ENCODE measurements at regions not wholly inside any gene's neighbourhood (a gene's known extent, or its start where the extent isn't known, plus 50 kb on each side); places are given as distances from the start of the nearest gene placed in this dataset.

DNA sequence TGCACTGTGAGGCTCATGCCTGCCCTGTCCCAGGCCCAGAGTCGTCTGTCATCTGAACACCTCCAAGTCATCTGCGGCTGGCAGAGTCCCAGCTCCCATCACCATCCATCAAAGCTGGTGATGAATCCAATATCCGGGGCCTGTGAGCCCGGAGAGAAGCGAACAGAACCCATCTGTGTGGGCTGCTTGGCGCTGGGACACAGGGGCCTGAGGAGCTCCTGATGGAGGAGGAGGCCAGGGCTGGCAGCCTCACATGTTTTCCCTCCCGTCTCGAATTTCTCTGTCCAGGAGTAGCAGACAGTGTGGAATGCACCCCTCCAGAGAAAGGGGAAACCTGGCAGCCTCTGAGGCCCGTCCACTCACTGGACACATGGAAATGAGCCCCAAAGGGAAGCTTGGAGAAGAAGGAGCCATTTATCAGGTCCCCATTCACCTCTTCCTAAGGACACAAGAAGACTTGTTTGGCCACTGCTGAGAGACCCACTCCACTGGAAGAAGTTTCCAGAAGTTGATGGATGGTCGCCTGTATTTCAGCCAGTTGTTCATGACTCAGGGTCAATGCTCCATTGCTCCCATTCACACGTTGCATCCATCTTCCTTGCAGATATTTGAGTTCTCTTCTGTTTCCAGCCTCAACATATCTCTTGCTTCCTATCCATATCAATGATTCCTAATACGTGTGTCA is 307.5 kb upstream of the SULF2 start:
- DNase-seq (ENCODE audit: low spot score) = no peak

DNA sequence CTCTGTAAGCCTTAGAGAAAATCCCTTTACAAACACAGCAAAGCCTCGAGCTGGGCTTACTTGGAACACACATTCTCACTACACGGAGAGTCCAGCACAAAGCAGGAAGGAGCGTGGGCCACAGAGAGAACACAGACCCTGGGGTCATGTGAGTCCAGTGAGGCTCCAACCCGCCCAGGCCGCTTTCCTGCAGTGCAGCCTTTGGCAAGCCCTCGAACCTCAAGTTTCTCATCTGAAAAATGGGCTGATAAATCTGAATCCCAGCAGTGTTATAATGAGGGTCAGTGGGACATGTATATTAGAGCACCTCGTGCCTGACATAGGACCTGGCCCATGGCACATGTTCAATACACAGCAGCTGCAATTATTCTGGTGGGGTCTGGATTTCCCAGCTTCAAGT is 305.5 kb upstream of the SULF2 start:
- no peak for DNase-seq (ENCODE audit: low spot score)

DNA sequence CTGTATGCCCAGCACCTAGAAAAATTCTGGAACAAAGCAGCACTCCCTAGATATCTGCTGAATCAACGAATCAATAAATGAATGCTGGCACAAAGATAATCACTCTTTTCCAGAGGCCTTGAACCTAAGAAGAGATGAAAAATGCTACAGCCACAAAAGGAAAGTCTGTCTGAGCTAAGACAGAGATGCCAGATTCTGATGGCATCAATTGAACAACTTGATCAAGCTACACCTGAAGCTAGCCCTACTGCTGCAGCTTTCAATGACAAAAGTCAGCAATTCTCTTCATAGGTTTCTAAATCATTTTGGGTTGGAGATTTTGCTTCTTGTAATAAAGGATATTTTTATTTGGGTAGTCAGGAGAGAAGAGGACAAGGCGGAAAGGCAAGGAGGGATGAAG is 305.0 kb upstream of the SULF2 start:
- no peak for DNase-seq (ENCODE audit: low spot score)

DNA sequence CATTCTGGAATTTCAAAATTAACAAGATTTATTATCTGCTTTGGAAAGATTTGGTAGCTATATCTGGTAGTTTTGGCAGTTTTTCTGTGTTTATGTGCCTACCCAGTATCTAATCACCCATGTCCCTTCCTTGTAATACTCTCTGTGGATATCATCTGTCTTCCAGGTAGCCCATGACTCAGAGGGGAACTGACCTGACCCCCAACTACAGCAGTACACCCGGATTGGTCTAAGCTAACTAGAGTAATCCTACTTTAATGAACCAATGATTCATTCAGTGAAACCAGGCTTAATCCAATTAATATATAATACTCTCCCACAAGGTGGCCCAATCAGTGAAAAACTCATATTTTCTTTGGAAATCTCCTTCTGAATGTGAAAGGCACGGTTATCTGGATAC is 295.3 kb upstream of the SULF2 start:
- no peak for DNase-seq (ENCODE audit: low spot score)

DNA sequence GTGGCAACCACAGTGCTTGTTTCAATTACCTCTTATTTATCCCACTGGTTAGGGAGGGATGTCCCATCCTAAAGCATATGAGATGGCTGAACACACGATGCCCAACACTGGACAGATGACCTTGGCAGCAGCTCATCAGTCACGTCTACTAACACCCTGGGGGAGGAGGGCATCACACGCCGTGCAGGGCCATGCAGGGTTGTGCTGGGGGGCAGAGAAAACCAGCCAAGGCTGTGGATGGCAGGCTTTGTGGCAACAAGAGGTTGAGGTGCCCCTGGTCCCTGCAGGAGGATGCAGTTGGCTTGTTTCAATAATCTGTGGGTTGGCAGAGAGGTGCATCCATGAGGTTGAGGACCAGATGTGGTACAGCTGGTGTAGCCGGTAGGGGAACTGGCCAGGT is 293.7 kb upstream of the SULF2 start:
- no peak for DNase-seq (ENCODE audit: low spot score)

DNA sequence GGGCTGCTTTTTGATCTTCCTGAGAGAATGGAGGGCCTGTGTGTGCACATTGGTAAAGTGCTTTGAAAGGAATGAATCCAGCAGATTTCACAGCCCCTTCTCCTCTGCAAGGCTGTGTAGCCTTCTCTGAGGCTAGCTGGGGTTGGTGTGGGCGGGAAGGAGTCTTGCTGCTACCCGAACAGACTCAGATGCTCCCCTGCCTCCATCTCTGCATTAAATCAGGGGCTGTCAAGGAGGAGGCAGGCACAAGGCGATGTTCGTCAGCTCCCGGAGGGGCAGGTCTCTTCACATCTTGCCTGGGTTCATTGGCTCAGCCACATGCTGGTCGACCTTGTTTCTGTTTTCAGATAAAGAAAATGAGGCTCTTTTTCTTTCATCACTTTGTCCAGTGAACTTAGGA is 291.5 kb upstream of the SULF2 start:
- no peak for DNase-seq (ENCODE audit: low spot score)

DNA sequence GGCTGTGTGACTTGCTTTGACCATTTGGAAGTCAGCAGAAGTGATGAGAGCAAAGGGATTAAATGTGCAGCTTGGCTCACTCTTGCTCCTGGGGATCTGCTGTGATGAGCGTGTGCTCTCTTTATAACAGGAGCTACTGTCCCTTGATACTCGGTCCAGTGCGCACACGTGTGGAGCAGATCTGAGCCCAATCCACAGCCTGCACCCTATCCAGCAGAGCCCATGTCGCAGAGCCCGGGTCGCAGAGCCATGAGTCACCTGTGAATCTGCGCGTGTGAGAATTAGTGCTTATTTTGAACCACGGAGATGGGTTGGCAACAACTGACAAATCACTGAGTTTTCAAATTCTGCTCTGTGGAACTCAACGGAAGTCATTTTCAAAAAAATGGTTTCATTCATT is 291.0 kb upstream of the SULF2 start:
- DNase-seq (ENCODE audit: low spot score) = no peak

DNA sequence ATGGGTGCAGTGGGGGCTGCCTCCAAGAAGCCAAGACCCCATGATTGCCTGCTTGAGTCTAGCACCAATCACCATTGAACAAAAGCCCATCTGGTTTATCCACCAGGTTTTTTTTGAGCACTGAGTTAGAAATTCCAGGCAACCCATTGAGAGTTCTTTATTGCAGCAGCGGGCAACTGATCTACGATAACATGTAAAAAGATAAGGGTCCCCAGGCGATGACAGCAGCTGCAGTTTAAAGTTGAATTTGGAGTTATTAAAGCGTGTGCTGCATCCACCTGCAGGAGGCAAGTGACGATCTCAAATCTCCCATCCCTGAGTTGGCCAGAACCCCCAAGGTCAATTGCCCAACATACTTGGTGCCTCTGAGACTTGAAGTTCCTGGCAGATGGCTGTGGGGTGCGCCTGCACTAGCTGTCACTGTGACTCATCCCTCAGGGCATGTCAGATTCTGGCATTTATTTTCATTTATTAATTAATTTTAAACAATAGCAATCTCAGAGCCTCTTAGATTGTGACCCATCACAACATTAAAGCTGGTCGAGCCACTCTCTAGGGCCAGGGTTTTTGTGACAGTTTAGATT is 290.4 kb upstream of the SULF2 start:
- DNase-seq (ENCODE audit: low spot score) = no peak

DNA sequence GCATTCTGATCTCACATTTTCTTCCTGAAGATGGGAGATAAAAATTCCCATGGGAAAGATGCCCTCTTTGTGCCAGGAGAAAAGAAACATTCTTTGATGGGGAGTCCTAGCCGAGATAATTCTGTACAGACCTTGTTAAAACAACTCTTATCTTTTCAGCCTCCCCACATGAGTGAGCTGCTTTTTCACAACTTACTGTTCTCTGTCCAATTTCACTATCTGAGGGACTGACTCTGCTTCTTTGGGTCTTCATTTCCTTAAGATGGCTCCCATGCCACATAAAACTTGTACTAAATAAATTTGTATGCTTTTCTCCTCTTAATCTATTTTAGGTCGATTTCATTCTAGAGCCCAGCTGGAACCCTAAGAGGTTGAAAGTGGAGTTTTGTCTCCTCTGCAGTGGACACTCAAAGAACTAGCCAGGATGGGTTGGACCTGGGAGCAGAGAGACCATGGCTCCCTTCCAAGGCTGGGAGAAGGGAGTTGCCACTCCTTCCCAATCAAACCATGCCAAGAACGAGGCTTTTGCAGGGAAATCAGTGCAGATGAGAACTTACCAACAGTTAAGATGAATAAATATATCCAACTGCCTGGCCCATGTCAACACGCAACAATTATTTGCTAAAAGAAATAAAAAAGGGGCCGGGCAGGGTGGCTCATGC is 285.8 kb upstream of the SULF2 start:
- no peak for DNase-seq (ENCODE audit: low spot score)

DNA sequence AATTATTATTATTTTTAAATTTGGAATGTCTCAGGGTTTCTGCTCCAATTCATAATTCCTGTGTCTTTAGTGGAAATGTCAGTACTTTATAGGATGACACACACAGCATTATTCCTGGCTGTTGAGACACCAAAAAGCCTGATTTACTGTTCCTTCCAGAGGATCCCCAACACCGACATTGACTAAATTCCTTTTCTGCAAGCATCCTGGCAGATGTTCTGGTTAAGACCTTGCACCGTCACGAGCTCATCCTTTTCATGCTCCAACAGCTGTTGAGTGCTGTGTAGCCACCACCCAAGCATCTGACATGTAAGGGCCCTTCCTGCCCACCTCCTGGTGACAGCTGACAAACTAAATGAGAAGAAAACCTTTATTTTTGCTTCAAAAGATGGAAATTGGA is 284.3 kb upstream of the SULF2 start:
- DNase-seq (ENCODE audit: low spot score) = no peak

DNA sequence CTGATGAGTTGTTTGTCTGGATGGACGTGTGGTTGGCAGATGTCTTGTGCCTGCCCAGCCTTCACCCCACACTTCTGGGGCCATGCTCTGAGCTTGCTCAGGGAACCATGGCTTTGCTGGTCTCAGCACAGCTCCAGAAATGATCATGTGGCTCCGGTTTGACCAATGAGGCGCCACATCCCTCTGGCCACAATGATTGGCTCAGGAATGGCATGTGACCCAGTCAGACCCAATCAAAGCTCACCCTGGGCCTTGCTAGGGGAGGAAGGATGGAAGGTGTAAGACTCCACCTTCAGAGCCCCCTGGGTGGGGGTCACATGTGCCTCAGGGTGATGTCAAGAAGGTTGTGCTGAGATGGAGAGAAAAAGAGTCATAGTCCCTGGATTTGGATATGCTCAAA is 281.6 kb upstream of the SULF2 start:
- no peak for DNase-seq (ENCODE audit: low spot score)

DNA sequence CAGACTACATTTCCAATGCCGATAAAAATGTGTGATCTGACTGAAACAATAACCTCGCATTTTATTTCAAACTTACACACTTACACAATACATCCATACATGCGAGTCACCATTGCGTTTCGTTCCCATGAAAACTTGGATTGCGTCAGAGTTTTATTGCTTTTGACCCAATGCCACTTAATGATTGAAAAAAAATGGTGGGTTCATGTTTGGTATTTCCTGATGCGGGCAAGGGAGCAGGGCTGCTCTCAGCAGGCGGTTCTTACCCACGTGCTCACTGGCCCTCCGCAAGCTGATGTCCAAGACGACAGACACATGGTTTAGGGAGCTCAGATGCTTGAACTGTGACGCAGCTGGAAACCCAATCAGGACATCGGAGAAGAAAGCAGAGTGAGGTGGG is 281.0 kb upstream of the SULF2 start:
- no peak for DNase-seq (ENCODE audit: low spot score)

DNA sequence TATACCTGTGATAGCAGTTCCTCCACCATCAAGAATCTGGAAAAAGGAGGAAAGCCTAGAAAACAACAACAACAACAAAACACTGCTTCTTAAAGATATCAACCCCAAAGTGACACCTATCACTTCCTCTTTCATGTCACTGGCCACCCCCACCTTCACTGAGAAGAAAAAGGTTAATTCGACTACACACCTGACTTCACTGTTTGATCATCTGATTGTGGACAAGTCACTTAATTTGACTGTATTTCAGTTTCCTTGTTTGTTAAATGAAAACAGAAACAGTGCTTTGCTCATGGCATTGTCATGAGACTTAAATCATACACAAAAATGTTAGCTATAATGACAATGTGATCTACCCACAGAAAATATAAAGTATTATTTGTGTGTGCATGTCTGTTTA is 280.6 kb upstream of the SULF2 start:
- DNase-seq (ENCODE audit: low spot score) = no peak

DNA sequence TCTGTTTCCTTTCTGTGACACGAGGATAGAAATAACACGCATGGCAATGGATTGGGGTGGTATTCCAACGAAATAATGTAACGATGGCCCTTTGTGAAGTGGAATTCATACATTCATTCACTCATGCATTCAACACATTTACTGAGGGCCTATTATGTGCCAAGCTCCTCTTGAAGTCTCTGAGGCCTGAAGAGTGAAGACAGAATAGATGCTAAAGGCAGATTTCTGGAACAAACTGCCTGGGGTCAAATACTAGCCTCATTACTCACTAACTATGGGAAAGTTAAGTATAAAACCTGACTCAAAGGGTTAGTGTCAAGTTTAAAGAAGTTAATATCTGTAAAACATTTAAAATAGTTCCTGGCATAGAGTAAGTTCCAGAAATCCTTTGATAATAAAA is 279.6 kb upstream of the SULF2 start:
- no peak for DNase-seq (ENCODE audit: low spot score)

DNA sequence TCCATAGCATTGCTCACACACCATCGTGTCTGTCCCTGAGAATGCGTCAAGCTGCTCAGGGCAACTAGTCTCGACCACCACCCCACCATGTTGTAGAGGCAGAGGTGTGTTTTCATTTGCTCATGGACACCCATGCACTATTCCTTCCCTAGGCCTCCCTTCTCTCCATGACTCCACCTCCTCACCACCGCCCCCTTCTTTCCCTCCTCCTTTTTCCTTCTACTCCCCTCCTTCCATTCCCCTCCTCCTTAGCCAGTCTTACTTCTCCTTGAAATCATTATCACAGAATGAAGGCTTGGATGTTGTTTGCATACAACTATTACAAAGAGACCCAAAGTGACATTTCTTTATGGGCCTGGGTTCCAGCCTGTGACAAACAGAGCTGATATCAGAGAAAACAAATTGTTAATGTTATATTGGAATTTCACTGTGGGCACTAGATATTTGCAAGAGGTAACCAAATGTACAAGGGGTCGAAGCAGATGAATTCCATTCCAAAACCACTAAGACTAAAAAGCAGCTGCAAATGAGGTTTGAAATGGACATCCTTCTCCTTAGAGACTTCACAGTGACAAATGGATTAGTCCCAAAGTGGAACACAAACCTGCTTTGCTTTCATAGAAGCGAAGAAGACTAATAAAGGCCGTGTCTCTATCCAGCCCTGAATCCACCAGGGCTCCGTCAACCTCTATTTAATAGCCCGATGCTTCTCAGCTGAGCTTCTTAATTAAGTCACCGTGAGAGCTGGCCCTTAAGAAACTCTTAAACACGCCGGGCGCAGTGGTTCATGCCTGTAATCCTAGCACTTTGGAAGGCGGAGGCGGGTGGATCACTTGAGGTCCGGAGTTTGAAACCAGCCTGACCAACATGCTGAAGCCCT is 275.8 kb upstream of the SULF2 start:
- DNase-seq (ENCODE audit: low spot score) = no peak

DNA sequence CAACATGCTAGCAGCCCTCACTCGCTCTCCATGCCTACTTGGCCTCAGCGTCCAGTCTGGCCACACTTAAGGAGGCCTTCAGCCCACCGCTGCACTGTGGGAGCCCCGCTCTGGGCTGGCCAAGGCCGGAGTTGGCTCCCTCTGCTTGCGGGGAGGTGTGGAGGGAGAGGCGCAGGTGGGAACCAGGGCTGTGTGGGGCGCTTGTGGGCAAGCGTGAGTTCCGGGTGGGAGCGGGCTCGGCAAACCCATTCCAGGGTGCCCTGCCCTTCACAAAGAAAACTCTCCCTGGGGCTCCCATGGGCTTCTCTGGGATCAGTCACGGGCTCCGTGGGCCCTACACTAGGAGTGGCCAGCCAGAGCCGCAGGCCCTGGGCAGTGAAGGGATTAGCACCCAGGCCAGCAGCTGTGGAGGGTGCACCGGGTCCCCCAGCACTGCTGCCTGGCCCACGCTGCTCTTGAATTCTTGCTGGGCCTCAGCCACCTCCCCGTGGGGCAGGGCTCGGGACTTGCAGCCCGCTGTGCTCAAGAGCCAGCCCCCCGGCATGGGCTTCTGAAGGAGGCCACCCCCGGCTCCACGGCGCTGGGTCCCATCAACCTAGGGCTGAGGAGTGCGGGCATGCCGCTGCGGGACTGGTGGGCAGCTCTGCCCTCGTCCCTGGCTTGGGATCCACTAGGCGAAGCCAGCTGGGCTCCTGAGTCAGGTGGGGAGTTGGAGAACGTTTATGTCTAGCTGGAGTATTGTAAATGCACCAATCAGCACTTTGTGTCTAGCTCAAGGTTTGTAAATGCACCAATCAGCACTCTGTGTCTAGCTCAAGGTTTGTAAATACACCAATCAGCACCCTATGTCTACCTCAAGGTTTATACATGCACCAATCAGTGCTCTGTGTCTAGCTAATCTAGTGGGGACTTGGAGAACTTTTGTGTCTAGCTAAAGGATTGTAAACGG is 273.6 kb upstream of the SULF2 start:
- no peak for DNase-seq (ENCODE audit: low spot score)

DNA sequence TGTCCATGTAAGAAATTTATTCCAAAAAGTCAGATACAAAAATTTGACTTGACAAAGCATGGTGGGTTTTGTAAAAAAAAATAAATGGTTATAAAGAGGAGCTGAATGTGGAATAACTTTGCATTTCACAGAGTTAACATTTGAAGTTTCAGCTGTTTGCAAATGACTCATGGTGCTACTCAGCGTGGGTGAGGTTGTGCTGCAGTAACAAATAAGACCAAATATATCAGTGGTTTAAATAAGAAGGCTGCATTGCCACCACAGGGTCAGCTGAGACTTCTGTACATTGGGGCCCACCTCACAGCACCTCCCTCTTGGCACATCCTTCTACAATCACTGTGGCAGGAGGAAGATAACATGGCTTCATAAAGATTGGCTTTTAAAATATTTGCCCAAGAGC is 272.5 kb upstream of the SULF2 start:
- no peak for DNase-seq (ENCODE audit: low spot score)

DNA sequence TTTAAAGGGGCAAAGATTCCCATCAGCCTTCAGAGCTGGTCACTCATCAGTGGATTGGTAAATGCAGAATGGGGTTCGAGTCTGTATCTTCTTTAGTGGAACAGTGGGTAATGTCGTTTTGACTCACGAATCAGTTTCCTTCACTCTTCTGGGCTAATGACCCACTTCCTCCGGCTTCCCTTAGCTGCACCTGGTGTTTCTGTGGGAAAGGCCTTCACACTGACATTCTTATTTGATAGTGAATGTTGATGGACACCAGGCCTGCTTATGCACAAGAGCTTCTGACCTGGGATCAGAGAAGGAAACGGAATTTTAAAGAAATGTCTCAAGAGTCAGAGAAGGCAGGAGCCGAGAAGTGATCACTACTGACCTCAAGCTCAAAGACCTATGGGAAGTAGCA is 272.0 kb upstream of the SULF2 start:
- DNase-seq (ENCODE audit: low spot score) = no peak

DNA sequence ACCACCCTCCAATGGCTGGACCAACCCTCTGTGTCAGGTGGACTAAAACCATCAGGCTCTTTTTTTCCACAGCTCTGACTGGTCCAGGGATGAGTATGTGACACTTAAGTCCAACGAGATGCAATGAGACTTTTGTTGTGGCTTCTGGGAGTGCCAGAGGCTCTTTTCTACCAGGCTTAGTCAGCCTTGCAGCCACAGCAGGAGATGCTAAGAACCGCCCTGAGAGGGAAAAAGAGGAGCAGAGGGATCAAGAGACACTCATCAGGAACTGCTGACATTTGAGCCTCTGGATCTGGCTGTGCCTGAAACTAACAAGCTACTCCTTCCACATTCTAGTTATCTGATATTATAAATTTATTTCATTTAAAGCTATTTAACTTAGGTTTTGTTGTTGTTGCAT is 270.9 kb upstream of the SULF2 start:
- no peak for DNase-seq (ENCODE audit: low spot score)

DNA sequence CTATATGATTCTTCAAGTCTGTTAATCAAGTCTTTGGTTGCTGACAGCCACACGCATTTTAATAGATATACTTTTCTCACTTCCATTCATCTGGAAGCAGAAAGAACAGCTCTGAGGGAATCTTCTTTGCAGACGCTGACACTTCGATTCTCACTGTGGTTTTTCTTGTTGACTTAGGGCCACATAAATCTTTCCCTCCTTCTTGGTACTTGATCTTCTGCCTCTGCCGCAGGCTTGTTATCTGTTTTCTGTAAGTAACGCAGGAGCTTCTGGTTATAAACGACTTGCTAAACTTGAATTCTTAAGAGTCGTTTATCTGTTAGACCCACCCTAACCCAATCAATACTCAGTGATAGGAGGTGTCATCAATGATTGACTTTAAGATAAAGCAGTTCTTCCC is 268.8 kb upstream of the SULF2 start:
- DNase-seq (ENCODE audit: low spot score) = no peak

DNA sequence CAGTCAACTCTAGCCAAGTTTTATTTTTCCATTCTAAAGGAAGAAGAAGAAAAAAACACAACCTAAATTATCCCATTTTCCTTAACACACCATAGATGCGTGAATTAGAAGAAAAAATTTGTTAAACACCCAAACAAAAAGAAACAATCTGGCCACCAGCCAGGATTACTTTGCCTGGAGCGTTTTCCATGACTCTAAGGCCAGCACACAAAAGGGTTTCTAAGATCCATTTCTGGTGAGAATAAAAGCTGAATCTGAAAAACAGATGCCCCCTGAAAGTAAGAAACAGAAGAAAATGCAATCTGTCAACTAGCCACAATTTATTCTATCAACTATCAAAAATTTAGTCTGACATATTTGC is 267.2 kb upstream of the SULF2 start:
- no peak for DNase-seq (ENCODE audit: low spot score)
